Esophagus muscularis mucosa (tissue), 4 donors: ENCODE measurements at regions not wholly inside any gene's neighbourhood (a gene's known extent, or its start where the extent isn't known, plus 50 kb on each side); places are given as distances from the start of the nearest gene placed in this dataset.
"Not testable (repeated sequence)": the region's sequence is repeated elsewhere in the genome, so short reads cannot be mapped to it uniquely, and the experiment has no call there.

Source experiments
- EP300 ChIP-seq: sonication (generic); formaldehyde crosslinking; IDR thresholded peaks from one replicate; pipeline ENCODE4 v1.6.1; 2017; ENCODE audit warnings: antibody characterized with exemption
- POLR2A ChIP-seq: fragments of 450-650 bp; IDR thresholded peaks from one replicate; pipeline ENCODE4 v1.6.1; 2017; ENCODE audit warnings: antibody characterized with exemption, moderate library complexity, mild to moderate bottlenecking, low read depth
- POLR2AphosphoS5 ChIP-seq, 2 donors: sonication (generic); formaldehyde crosslinking; IDR thresholded peaks; one replicate each; pipeline ENCODE4 v1.6.1; 2017; ENCODE audit warnings: antibody characterized with exemption in 2 of 2
- TF ChIP-seq, protein P1 (sequence below), 3 experiments: fragments of 200-600 bp in 2 of 3; fragments of 450-650 bp in 1 of 3; sonication (generic) in 2 of 3; IDR thresholded peaks; one replicate each; pipeline ENCODE4 v1.5.1; 2017 to 2019; ENCODE audit warnings: antibody characterized with exemption in 3 of 3, mild to moderate bottlenecking in 2 of 3, moderate library complexity in 1 of 3

DNA sequence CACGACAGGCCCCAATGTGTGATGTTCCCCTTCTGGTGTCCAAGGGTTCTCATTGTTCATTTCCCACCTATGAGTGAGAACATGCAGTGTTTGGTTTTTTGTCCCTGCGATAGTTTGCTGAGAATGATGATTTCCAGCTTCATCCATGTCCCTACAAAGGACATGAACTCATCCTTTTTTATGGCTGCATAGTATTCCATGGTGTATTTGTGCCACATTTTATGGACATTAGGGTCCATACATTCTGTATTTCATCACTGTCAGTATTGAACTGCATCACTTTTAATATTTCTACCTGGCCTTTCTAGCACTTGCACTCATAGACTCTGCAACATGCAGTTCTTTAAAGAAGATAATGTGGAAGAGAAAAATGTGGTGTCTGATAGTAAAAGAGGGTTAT is 70.2 kb upstream of the RUBCNL start:
- TF ChIP-seq, protein P1, sequence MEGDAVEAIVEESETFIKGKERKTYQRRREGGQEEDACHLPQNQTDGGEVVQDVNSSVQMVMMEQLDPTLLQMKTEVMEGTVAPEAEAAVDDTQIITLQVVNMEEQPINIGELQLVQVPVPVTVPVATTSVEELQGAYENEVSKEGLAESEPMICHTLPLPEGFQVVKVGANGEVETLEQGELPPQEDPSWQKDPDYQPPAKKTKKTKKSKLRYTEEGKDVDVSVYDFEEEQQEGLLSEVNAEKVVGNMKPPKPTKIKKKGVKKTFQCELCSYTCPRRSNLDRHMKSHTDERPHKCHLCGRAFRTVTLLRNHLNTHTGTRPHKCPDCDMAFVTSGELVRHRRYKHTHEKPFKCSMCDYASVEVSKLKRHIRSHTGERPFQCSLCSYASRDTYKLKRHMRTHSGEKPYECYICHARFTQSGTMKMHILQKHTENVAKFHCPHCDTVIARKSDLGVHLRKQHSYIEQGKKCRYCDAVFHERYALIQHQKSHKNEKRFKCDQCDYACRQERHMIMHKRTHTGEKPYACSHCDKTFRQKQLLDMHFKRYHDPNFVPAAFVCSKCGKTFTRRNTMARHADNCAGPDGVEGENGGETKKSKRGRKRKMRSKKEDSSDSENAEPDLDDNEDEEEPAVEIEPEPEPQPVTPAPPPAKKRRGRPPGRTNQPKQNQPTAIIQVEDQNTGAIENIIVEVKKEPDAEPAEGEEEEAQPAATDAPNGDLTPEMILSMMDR (IDR thresholded peaks at IDR 0.05), result not testable (repeated sequence)
- not testable (repeated sequence) for TF ChIP-seq POLR2A; EP300; POLR2AphosphoS5 (IDR thresholded peaks at IDR 0.05)
